Fibroblast of peridontal ligament (primary cell): ENCODE measurements at regions not wholly inside any gene's neighbourhood (a gene's known extent, or its start where the extent isn't known, plus 50 kb on each side); places are given as distances from the start of the nearest gene placed in this dataset.

Experiments used
- DNase-seq: peaks from one replicate; pipeline ENCODE4 v3.0.0-alpha.2; 2010; ENCODE audit errors: extremely low read depth

DNA sequence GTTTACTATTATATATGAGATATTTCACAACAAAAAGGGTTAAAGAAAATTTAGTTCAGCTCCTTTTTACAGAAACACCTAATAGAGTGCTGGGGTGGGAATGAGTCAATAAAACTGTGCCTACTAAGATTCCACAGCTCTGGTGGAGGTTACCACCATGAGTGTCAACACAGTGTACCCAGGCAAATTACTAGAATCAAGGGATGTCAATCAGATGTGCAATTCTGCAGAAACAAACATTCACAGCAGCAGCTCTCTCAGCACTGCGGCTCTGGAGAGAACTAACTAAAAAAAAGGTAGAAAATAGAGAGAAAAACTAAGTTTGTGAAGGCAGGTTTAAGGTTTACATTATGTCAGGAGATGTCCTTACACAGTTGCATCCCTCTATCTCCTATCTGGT lies 1313.0 kb downstream of the MAT2B start:
- no peak for DNase-seq

DNA sequence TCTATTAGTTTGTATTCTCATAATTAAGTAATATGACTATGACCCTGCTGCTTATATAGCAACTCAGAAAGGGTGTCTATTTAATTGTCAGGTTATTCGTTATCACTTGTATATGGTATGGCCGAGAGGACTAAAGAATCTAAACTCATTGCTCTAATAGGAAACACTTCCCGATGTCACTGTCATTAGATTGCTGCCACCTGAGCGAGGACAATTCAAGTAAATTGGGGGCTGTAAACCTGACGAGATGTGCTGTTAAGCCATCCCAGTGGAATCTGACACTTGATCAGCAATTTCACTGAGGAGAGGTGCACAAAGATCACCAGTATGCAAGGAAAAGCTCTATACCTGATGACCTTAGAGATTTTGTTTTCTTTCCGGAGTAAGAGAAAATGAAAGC lies 1319.3 kb downstream of the MAT2B start:
- no peak for DNase-seq

DNA sequence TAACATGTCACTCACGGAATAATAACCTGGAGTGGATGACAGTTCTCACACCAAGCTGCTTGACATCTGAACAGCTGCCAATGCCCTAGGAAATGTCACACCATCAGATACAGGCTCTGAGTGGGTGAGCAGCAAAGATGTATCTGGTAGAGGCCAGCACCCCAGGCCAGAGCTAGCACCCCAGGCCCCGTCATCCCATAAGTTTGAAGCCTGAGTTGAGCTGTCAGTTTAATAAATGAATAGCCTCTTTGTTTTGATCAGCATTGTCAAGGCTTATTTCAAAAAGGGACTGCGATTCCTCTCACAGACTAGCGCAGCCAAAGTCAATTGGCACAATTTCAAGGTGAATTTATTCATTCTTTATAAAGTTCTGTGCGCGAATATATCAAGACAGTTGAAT lies 1327.1 kb downstream of the MAT2B start:
- DNase-seq, result no peak

DNA sequence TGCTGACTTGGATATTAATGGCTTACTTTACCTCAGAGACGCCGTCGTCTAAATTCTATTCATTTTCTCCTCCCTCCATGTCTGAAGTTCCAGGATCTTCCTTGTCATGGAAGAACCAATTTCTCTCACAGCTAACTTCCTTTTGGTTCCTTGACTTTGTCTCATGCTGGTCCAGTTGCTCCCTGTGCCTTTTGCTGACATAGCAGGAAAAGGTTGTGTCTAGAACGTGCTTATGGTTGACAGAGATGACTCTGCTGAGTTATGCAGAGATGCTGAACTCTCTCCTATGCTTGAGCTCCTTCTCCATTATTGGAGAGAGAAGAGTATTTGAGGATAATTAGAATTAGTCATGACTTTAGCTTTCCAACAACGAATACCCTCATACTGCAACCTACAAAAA lies 1338.9 kb downstream of the MAT2B start:
- no peak for DNase-seq

DNA sequence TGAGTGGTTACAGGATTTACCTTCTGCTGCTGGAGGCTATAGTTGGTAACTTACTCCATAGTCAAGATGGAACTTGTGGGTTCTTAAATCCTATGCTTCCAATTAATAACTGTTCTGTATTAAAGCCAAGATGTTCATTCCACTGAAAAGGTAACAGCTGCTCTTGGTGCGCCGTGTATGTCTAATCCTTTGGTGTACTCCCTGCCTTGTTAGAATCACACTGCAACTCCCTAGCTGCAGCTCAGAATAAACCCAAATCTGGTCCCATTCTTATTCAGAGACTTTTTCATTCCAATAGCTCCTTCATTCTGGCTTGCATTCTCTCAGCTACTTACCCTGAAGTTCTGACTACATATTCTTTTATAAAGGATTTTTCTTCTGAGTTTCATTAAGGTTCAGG lies 1355.5 kb downstream of the MAT2B start:
- no peak for DNase-seq

DNA sequence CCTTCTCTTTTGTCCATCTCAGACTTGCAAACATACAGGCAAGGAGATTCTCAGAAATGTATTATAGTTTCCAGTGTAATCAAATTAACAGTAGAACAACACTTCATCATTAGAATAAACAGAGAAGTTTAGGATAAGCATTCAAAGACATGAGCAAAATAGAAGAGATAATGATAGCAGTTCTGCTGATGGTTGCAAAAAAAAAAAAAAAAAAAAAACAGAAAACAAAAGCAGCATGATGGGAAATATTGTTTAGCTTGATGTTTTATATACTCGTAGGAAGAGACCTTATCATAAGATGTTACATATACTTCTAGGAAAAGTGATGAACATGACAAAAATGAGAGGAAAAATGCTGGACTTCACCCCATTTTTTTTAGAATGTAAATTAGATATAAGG lies 1356.2 kb downstream of the MAT2B start:
- no peak for DNase-seq

DNA sequence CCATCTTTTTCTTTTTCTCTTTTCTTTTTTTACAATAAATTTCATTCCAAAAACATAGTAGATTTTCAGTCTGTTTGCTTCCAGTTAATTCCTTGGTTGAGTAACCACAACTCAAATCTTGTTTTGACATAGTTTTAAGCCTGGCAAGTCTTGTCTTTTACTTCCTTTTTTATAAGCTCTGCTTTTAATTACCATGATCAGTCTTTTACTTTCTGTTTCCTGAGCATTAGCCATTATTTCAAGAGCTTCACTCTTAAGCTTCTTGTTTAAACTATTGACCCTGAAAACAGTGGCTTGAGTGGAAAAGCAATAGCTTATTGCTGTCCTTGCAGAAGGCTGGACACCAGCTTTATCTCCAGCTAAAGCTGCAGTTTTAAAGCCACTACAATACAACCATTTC lies 1363.3 kb downstream of the MAT2B start:
- no peak for DNase-seq

DNA sequence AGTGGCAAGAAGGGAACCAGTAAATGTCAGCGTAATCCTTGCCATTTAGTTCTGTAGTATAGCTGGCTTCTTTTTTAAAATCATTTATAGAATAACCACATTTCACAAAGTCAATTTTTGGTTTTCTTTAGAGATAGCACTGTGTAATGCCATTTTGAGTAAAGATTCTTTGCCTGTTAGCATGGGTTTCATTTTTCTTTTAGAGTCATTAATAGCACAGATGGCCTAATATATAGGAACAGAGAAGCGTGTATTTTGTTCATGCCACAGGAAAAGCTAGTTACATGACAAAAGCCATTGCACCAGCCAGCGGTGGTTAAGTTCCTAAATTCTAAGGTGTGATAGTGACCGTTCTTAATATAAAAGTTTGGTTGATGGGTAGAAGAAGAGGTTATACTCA lies 1363.9 kb downstream of the MAT2B start:
- DNase-seq, result no peak

DNA sequence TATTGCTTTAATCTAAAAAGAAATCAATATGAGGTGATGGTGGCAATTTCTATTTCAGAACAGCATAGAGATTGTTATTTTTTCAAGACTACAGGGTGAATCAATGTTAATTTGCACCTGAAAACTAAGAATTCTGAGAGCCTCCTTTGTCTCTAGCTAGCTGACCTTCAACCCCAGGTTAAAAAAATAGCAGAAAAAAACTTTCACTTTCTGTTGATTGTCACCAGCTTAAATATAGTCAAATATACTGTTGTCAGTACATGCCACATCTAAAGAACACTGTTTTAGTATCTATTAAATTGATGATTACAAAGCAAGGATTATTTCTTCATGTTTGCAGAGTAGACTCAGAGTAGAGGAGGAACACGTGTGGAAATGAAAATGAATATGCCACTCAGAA lies 1371.4 kb downstream of the MAT2B start:
- DNase-seq, result no peak

DNA sequence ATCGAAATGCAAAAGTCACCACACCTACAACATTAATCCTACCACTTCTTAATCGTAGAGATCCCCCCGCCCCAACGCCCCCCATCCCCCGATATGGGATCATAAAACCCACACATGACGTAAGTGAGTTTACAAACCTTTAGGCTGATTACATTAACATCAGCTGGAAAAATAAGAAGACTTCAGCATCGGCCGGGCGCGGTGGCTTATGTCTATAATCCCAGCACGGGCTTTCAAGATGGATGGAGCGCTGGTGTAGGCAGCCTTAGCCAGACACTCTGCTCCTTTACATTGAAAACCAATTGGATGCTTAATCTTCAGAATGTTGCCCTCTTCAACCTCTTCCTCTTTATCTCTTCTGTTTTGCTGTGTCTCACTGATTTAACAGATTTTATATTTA lies 1376.0 kb downstream of the MAT2B start:
- no peak for DNase-seq

DNA sequence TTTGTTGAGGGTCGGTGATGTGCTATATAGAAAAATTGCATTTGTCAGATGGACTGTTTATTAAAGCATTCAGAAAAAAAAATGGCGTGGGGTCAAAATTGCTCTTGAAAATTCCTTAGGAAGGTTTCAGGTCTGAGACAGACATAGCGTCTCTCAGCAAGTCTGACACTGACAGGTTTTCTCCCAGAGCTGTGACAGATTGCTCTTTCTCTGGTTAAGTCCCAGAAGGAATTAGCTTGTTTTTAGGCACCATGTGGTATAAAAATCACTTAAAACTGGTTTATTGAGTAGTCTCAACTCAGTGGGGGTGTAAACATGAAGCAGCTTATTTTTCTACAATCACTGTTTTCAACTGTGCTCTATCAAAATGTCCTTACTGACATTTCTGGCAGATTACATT lies 1379.8 kb downstream of the MAT2B start:
- no peak for DNase-seq

DNA sequence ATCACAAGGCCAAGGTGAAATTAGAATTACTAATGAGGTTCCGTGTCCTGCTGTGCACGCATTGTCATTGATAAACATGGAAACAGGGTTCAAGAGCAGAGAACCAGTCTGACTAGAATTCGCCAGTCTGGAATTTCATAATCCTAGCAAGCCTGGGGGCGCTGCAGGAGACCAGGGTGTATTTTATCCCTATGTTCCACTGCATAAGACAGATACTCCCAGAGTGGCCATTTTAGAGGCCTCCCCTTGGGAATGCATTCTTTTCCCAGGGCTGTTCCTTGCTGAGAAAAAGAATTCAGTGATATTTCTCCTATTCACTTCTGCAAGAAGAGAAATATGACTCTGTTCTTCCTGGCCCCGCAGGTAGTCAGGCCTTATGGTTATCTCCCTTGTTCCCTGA lies 1387.7 kb downstream of the MAT2B start:
- DNase-seq, result no peak

DNA sequence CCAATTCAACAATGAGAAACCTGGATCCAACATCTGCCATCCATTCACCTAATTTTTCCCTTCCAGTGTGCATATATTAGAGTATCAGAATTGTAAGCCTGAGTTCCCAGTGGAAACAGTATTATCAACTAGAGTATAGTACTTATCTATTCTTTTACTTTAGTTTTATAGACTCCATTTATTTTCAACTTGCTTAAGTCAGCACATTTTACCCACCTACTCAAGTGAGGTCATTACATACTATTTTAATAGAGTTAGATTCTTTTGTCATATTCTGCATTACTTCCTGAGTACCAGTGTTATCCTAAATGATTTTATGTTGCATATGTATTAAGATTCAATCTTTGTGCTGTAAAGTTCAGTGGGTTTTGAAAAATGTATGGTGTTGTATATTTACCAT lies 1393.3 kb downstream of the MAT2B start:
- no peak for DNase-seq

DNA sequence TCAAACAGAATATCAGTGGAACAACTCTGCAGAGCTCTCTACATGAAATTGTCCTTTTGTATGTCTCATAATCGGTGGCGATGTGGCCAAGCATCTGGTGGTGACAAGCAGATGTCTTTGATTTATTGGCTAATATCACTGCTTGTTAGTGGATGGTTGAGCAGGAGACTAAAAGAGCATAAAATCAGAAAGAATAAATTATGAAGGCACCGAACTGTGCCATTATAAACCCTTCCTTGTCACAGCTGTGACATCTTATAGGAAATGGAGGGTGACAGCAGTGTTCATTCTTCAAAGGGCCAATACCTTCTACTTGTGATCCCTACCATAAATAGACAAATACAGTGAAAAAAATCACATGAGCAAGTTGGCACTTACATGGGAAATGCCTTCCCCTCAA lies 1404.3 kb downstream of the MAT2B start:
- no peak for DNase-seq

DNA sequence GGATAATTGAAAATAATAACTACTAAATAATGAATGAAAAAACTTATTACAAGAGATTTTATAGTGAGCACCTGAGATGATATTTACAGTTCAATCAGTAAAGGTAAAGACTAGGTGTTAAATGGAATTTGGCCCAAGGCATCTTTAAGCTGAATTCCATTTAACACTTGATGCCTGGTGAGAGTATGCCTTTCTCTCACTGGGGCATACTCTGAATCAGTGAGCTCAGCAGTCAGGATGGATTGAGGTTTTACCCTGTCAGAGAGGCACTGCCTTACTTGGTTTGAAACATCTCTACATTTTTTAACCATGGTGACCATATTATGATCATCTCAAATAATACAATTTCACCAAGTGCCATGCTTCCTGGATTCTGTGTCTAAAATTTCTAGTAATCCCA lies 1416.3 kb downstream of the MAT2B start:
- no peak for DNase-seq

DNA sequence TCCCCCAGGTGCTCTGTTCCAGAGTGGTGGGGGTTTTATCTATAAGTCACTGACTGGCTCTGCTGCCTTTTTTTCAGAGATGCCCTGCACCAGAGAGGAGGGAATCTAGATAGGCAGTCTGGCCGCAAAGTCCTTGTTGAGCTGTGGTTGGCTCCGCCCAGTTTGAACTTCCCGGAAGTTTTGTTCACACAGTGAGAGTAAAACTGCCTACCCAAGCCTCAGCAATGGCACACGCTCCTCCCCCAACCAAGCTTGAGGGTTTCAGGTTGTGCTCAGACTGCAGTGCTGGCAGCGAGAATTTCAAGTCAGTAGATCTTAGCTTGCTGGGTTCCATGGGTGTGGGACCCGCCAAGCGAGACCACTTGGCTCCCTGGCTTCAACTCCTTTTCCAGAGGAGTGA lies 1428.6 kb downstream of the MAT2B start:
- DNase-seq, result no peak

DNA sequence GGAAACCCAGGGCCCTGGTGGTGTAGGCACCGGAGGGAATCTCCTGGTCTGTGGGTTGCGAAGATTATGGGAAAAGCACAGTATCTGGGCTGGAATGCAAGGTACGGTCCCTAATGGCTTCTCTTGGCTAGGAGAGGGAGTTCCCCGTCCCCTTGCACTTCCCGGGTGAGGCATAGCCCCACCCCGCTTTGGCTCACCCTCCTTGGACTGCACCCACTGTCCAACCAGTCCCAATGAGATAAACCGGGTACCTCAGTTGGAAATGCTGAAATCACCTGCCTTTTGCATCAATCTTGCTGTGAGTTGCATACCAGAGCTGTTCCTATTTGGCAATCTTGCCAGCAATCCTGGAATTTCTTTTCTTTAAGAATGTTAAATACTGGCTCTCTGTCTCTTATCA lies 1429.1 kb downstream of the MAT2B start:
- DNase-seq, result no peak

DNA sequence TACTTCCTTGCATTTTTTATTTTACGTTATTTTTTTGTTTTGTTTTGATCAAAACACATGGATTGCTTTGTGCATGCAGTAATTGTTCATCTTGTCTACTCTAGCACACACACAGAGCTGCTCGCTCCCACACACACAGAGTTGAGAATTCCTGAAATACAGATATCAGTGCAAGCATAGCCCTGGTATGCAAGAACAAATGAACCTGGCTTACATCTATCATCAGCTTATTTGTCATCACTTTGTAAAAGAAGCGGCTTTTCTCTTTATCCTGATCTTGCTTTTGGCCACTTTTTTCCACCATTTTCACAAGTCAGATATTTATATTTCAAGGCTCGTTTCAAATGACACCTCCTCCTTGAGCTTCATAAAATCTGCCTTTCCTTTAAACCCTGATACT lies 1435.7 kb downstream of the MAT2B start:
- DNase-seq, result no peak

DNA sequence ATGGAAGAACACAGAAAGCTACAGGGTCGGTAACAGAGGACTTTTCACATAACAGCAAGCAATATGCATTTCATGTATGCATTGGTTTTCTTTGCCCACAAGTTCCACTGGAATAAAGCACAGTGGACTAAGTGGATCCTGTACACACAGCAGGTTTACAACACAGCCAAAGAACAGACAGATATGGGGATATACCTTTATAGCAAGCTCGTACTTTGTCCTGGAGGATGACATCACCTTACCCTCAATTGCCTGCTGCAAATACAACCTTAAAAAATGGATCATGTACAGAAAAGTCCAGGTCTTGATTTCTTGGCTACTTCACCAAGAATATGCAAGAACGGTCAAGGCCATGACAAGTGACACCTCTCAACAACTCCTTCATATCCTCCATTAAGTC lies 1445.5 kb downstream of the MAT2B start:
- no peak for DNase-seq

DNA sequence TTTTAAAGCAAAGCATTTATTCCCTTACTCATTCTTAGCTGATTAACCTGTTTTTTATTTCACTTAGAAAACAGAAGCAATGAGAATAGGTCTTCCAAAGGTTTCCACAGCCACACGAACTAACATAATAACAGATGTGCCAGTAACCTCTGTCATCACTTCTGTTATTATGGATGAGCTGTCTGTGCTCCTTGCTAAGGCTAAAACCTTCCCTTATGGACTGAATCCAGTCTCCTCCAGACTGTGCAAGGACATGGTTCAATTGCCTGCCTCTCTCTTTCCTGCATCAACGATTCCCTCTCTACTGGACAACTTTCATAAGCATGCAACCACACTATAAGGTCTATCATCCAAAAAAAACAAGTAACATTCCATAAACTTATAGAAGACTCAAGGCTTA lies 1446.2 kb downstream of the MAT2B start:
- DNase-seq, result no peak

DNA sequence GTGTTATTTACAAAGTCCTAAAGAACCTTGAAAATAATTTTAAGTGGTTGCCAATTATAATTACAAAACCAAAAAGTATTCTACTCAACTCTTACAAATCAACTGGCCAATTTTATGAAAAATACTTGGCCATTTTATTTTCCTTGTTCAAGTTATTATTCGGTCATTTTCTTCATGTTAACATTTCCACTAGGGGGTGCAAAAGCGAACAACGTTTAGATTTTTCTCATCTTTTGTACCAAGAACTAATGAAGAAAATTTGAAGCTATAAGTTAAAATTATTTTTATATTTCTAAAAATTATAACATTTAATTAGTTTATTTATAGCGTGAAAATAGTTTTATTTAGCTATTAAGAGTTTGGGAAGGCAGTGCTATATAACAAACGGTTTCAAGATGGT lies 1453.3 kb downstream of the MAT2B start:
- DNase-seq, result peak; percentile 1

DNA sequence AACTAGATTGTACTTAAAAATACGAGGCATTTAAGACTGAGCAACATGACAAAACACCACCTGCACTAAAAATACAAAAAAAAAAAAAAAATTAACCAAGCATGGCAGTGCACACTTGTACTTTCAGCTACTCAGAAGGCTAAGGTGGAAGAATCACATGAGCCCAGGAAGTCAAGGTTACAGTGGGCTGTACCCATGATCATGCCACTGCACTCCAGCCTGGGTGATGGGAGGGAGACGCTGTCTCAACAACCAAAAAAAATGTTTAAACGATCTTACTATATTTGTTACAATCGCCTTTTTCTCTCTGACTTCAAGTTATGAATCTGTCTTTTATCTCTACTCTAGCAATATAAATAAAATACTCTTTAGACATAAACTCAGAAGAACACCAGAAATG lies 1454.3 kb downstream of the MAT2B start:
- no peak for DNase-seq

DNA sequence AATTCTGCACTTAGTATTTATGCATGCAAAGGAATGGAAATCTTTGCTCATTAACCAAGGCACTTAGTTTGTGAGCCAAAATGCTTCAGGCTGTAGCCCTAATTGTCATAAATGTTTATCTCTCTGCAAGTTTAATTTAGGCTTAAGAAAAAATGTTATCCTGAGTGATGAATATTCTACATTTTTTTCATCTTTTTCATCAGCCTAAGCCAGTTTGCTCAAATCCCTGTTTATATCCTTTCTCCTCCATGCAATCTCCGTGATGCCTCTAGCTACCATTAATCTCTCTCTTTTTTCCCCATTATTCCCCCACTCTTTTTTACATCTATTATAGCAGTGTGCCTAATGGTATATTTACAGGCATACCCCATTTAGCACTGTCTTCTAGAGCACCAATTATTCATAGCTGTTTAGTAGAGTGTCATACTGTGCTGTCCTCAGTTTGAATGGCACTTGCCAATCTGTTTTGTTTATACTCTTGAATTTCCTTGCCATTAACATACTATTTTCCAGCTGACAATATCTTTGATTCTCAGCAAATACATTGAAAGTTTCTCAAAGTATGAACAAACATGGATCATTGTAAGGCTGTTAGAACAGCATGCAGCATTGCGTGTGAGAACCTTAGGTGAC lies 1457.0 kb downstream of the MAT2B start:
- DNase-seq, result no peak

DNA sequence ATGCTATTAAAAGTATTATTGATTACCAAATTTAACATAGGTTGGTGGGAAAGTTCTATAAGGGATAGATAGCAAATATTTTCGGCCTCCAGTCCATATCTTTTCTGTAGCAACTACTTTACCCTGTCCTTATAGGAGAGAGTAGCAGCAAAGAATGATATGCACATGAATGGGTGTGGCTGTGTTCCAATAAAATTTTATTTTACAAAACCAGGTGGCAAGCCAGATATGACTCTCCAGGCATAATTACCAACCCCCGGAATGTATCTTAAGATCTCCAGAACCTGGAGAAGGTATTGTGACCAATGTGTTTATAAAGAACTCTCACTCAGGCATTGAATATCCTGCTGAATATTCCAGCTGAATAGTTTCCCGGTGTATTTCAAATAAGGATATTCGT lies 1461.2 kb downstream of the MAT2B start:
- no peak for DNase-seq

DNA sequence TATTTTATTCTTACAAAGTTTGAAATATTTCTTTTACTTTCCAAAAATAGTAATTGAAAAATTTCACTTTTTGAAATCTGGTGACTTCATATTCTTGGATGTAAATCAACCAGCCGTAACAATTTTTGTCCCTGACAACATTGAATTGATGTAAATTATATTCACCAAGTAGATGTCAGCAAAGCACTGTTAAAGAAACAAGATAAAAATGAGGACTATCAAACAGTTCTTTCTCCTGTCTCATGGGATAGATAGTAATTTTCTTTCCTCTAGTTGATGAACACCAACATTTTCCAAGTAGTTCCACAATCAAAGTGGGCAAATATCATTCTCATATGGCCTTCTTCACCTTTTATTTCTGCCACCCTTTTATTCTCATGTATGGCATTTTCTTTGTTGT lies 1461.9 kb downstream of the MAT2B start:
- no peak for DNase-seq
